ENCODE measurements at regions not wholly inside any gene's neighbourhood (a gene's known extent, or its start where the extent isn't known, plus 50 kb on each side); places are given as distances from the start of the nearest gene placed in this dataset.

GRCh38 chr12:74408601-74409166 lies 129.0 kb upstream of the ATXN7L3B start:
- Histone ChIP-seq H4K20me1 (ENCODE audit: insufficient read depth, low read length) (no peaks in the 10 kb centered on the region), H3K36me3 (ENCODE audit: insufficient read depth, low read length) (no peaks in the 10 kb centered on the region), H3K27me3 (ENCODE audit: insufficient read depth, low read length) (no peaks in the 10 kb centered on the region), H3K27ac (ENCODE audit: low read depth, low read length) (no peak overlapping the region), H3K9me3 (ENCODE audit: low read depth, low read length) (no peaks in the 10 kb centered on the region), H3K79me2 (ENCODE audit: insufficient read depth, low read length) (no peaks in the 10 kb centered on the region), H2AFZ (ENCODE audit: low read length) (no peak overlapping the region), H3K4me1 (ENCODE audit: insufficient read depth, low read length) (no peaks in the 10 kb centered on the region), H3K4me3 (ENCODE audit: insufficient read depth, low read length) (no peak overlapping the region), H3K4me2 (ENCODE audit: insufficient read depth, low read length) (no peak overlapping the region)
- DNase-seq (ENCODE audit: insufficient read length, low spot score, missing footprints), result no peak
- no peak for TF ChIP-seq CTCF (IDR thresholded peaks at IDR 0.05; ENCODE audit: extremely low read depth, low read depth, low read length)

- Histone ChIP-seq H4K20me1 (ENCODE audit: insufficient read depth, low read length) (no peaks in the 10 kb centered on the region), H3K9me3 (ENCODE audit: low read depth, low read length) (no peaks in the 10 kb centered on the region), H3K4me2 (ENCODE audit: insufficient read depth, low read length) (no peak overlapping the region), H3K4me1 (ENCODE audit: insufficient read depth, low read length) (no peaks in the 10 kb centered on the region), H2AFZ (ENCODE audit: low read length) (no peak overlapping the region), H3K27me3 (ENCODE audit: insufficient read depth, low read length) (no peaks in the 10 kb centered on the region), H3K79me2 (ENCODE audit: insufficient read depth, low read length) (no peaks in the 10 kb centered on the region), H3K4me3 (ENCODE audit: insufficient read depth, low read length) (no peak overlapping the region), H3K36me3 (ENCODE audit: insufficient read depth, low read length) (no peaks in the 10 kb centered on the region), H3K27ac (ENCODE audit: low read depth, low read length) (no peak overlapping the region)
- peak; percentile 43 for TF ChIP-seq CTCF (IDR thresholded peaks at IDR 0.05; ENCODE audit: extremely low read depth, low read depth, low read length)
- DNase-seq (ENCODE audit: insufficient read length, low spot score, missing footprints), result no peak
These were observed 124.9 kb upstream of the ATXN7L3B start for GRCh38 chr12:74412606-74413230.

- H3K36me3 ChIP-seq (ENCODE audit: insufficient read depth, low read length), result no peaks in the 10 kb centered on the region
- DNase-seq (ENCODE audit: insufficient read length, low spot score, missing footprints), result no peak
- no peaks in the 10 kb centered on the region for H3K9me3 ChIP-seq (ENCODE audit: low read depth, low read length)
- no peak overlapping the region for H3K4me3 ChIP-seq (ENCODE audit: insufficient read depth, low read length)
- peak; percentile 45 for TF ChIP-seq CTCF (IDR thresholded peaks at IDR 0.05; ENCODE audit: extremely low read depth, low read depth, low read length)
- H3K4me2 ChIP-seq (ENCODE audit: insufficient read depth, low read length), result no peak overlapping the region
- no peaks in the 10 kb centered on the region for H4K20me1 ChIP-seq (ENCODE audit: insufficient read depth, low read length)
- no peaks in the 10 kb centered on the region for H3K4me1 ChIP-seq (ENCODE audit: insufficient read depth, low read length)
- H3K27ac ChIP-seq (ENCODE audit: low read depth, low read length), result no peak overlapping the region
- no peaks in the 10 kb centered on the region for H3K79me2 ChIP-seq (ENCODE audit: insufficient read depth, low read length)
- no peaks in the 10 kb centered on the region for H3K27me3 ChIP-seq (ENCODE audit: insufficient read depth, low read length)
- no peak overlapping the region for H2AFZ ChIP-seq (ENCODE audit: low read length)
These were observed 122.0 kb upstream of the ATXN7L3B start for GRCh38 chr12:74415633-74416032.

DNA sequence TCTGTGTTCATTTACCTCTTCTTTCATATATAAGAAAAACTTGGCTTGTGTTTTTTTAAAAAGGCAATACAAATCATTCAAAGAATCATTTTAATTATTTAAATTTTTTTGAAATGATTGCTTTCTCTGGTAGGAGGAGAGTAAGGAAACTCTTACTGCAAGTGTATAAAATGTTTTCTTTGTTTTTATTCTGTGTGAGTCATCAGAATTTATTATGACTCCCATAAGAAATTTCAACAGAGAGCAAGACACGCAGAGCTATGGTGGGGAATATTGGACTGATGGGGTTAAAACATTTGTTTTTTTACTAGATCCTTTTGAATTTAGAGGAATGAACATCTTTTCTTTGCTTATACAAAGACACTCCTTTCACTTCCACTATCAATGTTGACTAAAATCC lies 119.1 kb upstream of the ATXN7L3B start:
- no peak for DNase-seq (ENCODE audit: insufficient read length, low spot score, missing footprints)
- no peak overlapping the region for H3K4me2 ChIP-seq (ENCODE audit: insufficient read depth, low read length)
- TF ChIP-seq CTCF (IDR thresholded peaks at IDR 0.05; ENCODE audit: extremely low read depth, low read depth, low read length), result no peak

More for the DNA sequence above, 119.1 kb upstream of the ATXN7L3B start:
- H2AFZ ChIP-seq (ENCODE audit: low read length), result no peak overlapping the region
- H3K4me3 ChIP-seq (ENCODE audit: insufficient read depth, low read length), result no peak overlapping the region
- H3K36me3 ChIP-seq (ENCODE audit: insufficient read depth, low read length), result no peaks in the 10 kb centered on the region
- no peaks in the 10 kb centered on the region for H3K9me3 ChIP-seq (ENCODE audit: low read depth, low read length)
- H3K4me1 ChIP-seq (ENCODE audit: insufficient read depth, low read length), result no peaks in the 10 kb centered on the region
- H3K79me2 ChIP-seq (ENCODE audit: insufficient read depth, low read length), result no peaks in the 10 kb centered on the region
- no peaks in the 10 kb centered on the region for H4K20me1 ChIP-seq (ENCODE audit: insufficient read depth, low read length)
- H3K27me3 ChIP-seq (ENCODE audit: insufficient read depth, low read length), result no peaks in the 10 kb centered on the region
- H3K27ac ChIP-seq (ENCODE audit: low read depth, low read length), result no peak overlapping the region

All from osteoblast (primary cell).